ENCODE measurements at regions not wholly inside any gene's neighbourhood (a gene's known extent, or its start where the extent isn't known, plus 50 kb on each side); places are given as distances from the start of the nearest gene placed in this dataset.

DNA sequence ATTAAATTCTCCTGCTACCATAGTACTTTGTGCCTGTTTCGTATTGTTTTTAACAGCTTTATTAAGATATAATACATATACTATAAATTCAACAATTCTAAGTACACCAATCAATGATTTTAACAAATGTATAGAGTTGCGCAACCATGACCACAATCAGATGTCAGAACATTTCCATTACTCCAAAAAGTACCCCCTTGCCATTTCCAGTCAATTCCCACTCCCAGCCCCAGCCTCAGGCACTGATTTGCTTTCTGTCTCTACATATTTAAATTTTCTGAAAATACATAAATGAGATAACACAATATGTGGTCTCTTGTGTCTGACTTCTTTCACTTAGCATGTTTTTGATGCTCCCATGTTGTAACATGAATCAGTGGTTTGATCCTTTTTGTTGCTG lies 193.9 kb downstream of the FIGN start:
- TF ChIP-seq, protein P1, sequence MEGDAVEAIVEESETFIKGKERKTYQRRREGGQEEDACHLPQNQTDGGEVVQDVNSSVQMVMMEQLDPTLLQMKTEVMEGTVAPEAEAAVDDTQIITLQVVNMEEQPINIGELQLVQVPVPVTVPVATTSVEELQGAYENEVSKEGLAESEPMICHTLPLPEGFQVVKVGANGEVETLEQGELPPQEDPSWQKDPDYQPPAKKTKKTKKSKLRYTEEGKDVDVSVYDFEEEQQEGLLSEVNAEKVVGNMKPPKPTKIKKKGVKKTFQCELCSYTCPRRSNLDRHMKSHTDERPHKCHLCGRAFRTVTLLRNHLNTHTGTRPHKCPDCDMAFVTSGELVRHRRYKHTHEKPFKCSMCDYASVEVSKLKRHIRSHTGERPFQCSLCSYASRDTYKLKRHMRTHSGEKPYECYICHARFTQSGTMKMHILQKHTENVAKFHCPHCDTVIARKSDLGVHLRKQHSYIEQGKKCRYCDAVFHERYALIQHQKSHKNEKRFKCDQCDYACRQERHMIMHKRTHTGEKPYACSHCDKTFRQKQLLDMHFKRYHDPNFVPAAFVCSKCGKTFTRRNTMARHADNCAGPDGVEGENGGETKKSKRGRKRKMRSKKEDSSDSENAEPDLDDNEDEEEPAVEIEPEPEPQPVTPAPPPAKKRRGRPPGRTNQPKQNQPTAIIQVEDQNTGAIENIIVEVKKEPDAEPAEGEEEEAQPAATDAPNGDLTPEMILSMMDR (IDR thresholded peaks at IDR 0.05; ENCODE audit: control insufficient read depth, extremely low read depth, insufficient read depth), result no peak
- H3K4me3 ChIP-seq (ENCODE audit: low read depth, low read length), result no peak overlapping the region

DNA sequence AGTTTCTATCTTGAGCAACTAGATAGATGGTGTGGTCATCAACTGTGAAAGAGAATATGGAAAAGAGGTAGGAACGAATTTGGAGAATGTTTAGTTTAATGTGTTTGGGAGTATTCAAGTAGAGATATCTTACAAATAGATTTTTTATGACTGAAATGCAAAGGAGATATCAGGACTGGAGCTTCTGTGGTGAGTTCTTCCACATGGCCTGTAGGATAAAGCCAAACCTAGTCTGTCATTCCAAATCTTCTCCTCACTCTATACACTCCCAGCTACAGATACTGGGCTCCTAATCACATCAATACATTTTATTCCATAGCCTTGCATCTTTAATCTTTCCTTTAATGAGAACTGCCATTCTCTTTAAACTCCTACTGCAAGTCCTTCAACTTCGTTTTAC lies 194.3 kb downstream of the FIGN start:
- DNase-seq (ENCODE audit: low read depth), result no peak
- no peak overlapping the region for H3K4me3 ChIP-seq (ENCODE audit: low read depth, low read length)
- TF ChIP-seq, protein P1 (IDR thresholded peaks at IDR 0.05; ENCODE audit: control insufficient read depth, extremely low read depth, insufficient read depth), result no peak

More for the DNA sequence above, 193.9 kb downstream of the FIGN start:
- no peak for DNase-seq (ENCODE audit: low read depth)

DNA sequence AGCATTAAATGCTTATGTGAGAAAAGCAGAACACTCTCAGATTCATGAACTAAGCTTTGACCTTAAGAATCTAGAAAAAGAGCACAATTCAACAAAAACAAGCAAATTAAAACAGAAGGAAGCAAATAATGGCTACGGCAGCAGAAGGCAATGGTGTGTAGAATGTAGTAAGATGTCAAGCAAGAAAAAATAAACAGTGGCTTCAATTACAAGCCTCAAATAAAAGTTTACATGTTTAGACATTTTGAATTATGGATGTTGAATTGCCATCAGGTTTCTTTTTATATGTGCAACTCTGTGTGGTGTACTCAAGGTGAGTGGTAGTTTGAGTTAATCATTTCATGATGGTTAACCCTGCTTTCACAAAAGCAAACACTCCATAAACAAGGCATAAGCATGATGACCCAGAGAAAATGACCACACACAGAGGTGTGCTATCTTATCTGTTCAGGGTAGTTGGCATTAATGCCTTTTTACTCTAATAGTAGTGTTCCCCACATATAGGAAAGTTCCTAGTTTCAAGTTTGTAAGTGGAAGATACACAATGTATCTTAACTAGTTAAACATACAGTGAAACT lies 207.1 kb downstream of the FIGN start:
- DNase-seq (ENCODE audit: low read depth), result no peak
- no peak overlapping the region for H3K4me3 ChIP-seq (ENCODE audit: low read depth, low read length)
- TF ChIP-seq, protein P1 (IDR thresholded peaks at IDR 0.05; ENCODE audit: control insufficient read depth, extremely low read depth, insufficient read depth), result no peak

DNA sequence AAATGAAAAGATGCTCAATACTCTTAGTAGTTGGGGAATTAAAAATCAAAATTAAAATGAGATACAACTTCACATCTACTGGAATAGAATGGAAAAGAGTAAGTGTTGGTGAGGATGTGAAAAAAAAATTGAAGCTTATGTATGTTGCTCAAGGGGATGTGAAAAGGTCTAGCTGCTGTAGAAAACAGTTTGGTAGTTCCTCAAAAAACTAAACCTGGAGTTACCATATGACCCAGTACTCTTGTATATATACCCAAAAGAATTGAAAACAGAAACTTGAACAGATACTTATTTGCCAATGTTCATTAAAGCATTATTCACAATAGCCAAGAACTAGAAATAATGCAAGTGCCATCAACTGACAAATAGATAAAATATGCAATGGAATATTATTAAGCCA lies 208.4 kb downstream of the FIGN start:
- no peak for DNase-seq (ENCODE audit: low read depth)
- TF ChIP-seq, protein P1 (IDR thresholded peaks at IDR 0.05; ENCODE audit: control insufficient read depth, extremely low read depth, insufficient read depth), result no peak
- H3K4me3 ChIP-seq (ENCODE audit: low read depth, low read length), result no peak overlapping the region

DNA sequence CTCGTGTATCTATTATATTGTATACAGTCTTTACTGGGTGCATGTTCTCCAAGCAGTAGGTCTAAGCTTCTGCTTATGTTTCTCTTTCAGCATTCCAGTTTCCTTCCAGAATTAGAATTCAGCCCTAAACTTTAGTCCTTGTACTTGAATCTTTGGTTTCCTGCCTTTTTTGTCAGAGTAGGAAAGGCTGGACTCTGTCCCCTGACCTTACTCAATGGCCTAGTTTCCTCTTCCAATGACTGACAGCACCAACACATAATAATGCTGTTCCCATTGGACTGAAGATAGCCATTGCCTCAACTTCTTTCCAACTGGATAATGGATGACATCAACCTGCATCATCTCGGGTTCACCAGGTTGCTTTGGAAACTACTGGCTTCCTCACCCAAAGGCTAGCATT lies 217.0 kb downstream of the FIGN start:
- TF ChIP-seq, protein P1 (IDR thresholded peaks at IDR 0.05; ENCODE audit: control insufficient read depth, extremely low read depth, insufficient read depth), result no peak
- no peak for DNase-seq (ENCODE audit: low read depth)
- no peak overlapping the region for H3K4me3 ChIP-seq (ENCODE audit: low read depth, low read length)

DNA sequence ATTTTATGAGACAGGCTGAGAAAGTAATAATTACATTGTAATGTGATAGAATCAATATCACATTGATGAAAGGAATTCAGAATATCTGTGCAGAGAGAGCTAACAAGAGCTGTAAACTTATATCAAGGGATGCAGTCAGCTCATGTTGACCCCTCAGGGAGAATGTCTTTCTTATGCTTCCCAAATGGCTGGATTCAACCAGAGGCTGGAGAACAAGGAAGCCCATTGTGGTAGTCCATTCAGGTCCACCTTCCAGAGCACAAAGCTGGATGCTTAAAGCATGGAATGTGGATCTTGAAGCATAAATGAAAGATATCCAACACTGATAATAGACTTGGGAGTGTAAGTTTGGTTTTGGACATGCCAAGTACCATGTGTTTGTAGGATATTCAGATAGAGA lies 220.0 kb downstream of the FIGN start:
- DNase-seq (ENCODE audit: low read depth), result no peak

More for the DNA sequence above, 220.0 kb downstream of the FIGN start:
- TF ChIP-seq, protein P1 (IDR thresholded peaks at IDR 0.05; ENCODE audit: control insufficient read depth, extremely low read depth, insufficient read depth), result no peak
- no peak overlapping the region for H3K4me3 ChIP-seq (ENCODE audit: low read depth, low read length)
